Mesendoderm (in vitro differentiated cells): ENCODE measurements at regions not wholly inside any gene's neighbourhood (a gene's known extent, or its start where the extent isn't known, plus 50 kb on each side); places are given as distances from the start of the nearest gene placed in this dataset.
A peak's percentile ranks its signal among the peaks of the same experiment; 100 is the strongest.
"Not testable (repeated sequence)": the region's sequence is repeated elsewhere in the genome, so short reads cannot be mapped to it uniquely, and the experiment has no call there.

ENCODE experiments used
- DNase-seq: peaks from one replicate; pipeline ENCODE4 v3.0.0; 2013
- H2AK5ac ChIP-seq: 2 replicates; pipeline ENCODE4 v1.6.1; 2013; ENCODE audit warnings: low read length, inconsistent platforms
- H2BK120ac ChIP-seq: 2 replicates; pipeline ENCODE4 v1.6.1; 2013; ENCODE audit warnings: low read depth, mild to moderate bottlenecking, low read length, moderate library complexity, mixed read lengths
- H2BK15ac ChIP-seq: replicated peaks from 2 replicates; pipeline ENCODE4 v1.6.1; 2013; ENCODE audit warnings: low read depth, mild to moderate bottlenecking, moderate library complexity
- H2BK5ac ChIP-seq: 2 replicates; pipeline ENCODE4 v1.6.1; 2013; ENCODE audit warnings: low read length, inconsistent platforms
- H3K18ac ChIP-seq: 2 replicates; pipeline ENCODE4 v1.6.1; 2013; ENCODE audit warnings: mild to moderate bottlenecking, low read length, mixed read lengths
- H3K23ac ChIP-seq: one replicate; pipeline ENCODE4 v1.6.1; 2013; ENCODE audit warnings: low read length
- H3K27ac ChIP-seq: 2 replicates; pipeline ENCODE4 v1.5.1; 2013; ENCODE audit warnings: low read depth, mild to moderate bottlenecking, inconsistent platforms, low read length, moderate library complexity
- H3K27me3 ChIP-seq: 2 replicates; pipeline ENCODE4 v1.6.1; 2013; ENCODE audit warnings: low read length, control low read depth, mild to moderate bottlenecking, inconsistent platforms; ENCODE audit not compliant: insufficient read depth, poor library complexity
- H3K36me3 ChIP-seq: 2 replicates; pipeline ENCODE4 v1.6.1; 2013; ENCODE audit warnings: low read length, inconsistent platforms; ENCODE audit not compliant: control insufficient read depth, insufficient read depth
- H3K4ac ChIP-seq: one replicate; pipeline ENCODE4 v1.6.1; 2013; ENCODE audit warnings: low read depth, mild to moderate bottlenecking, low read length, moderate library complexity
- H3K4me1 ChIP-seq: 2 replicates; pipeline ENCODE4 v1.6.1; 2013; ENCODE audit warnings: low read depth, low read length, inconsistent platforms; ENCODE audit not compliant: control insufficient read depth
- H3K4me2 ChIP-seq: 2 replicates; pipeline ENCODE4 v1.6.1; 2013; ENCODE audit warnings: low read length
- H3K4me3 ChIP-seq: 2 replicates; pipeline ENCODE4 v1.5.1; 2013; ENCODE audit warnings: mild to moderate bottlenecking, low read length
- H3K56ac ChIP-seq: one replicate; pipeline ENCODE4 v1.6.1; 2013; ENCODE audit warnings: low read length
- H3K79me1 ChIP-seq: 2 replicates; pipeline ENCODE4 v1.6.1; 2013; ENCODE audit warnings: low read length, inconsistent platforms
- H3K79me2 ChIP-seq: 2 replicates; pipeline ENCODE4 v1.6.1; 2013; ENCODE audit warnings: mild to moderate bottlenecking, low read length; ENCODE audit not compliant: control insufficient read depth, insufficient read depth
- H3K9ac ChIP-seq: 2 replicates; pipeline ENCODE4 v1.6.1; 2013; ENCODE audit warnings: low read length, inconsistent platforms
- H4K5ac ChIP-seq: one replicate; pipeline ENCODE4 v1.6.1; 2013; ENCODE audit warnings: low read length
- H4K8ac ChIP-seq: one replicate; pipeline ENCODE4 v1.6.1; 2013; ENCODE audit warnings: low read depth, mild to moderate bottlenecking, control low read depth, low read length, moderate library complexity
- WGBS: extraction: QIAGEN DNeasy Blood & Tissue Kit; methylation state at CpG from one replicate; pipeline ENCODE4 v1.1.7; 2013; ENCODE audit warnings: low lambda C conversion rate, missing lambda C conversion rate; ENCODE audit not compliant: insufficient coverage; ENCODE audit errors: extremely low coverage; 5-methylcytosine and 5-hydroxymethylcytosine counted together

DNA sequence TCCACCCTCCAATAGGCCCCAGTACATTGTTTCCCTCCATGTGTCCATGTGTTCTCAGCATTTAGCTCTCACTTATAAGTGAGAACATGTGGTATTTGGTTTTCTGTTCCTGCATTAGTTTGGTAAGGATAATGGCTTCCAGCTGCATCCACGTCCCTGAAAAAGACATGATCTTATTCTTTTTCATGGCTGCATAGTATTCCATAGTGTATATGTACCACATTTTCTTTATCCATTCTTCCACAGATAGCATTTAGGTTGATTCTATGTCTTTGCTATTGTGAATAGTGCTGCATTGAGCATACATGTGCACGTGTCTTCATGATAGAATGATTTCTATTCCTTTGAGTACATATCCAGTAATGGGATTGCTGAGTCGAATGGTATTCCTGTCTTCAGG lies 114.0 kb upstream of the ABCB5 start:
- not testable (repeated sequence) for H3K27me3 ChIP-seq, H3K27ac ChIP-seq, H3K4me1 ChIP-seq, H3K9ac ChIP-seq, H3K4ac ChIP-seq, H2BK5ac ChIP-seq, H4K5ac ChIP-seq, H2BK120ac ChIP-seq, H3K23ac ChIP-seq, H2BK15ac ChIP-seq, H3K4me3 ChIP-seq, H3K79me1 ChIP-seq, H3K36me3 ChIP-seq, H3K4me2 ChIP-seq, H3K56ac ChIP-seq, H3K18ac ChIP-seq, H4K8ac ChIP-seq, H3K79me2 ChIP-seq, DNase-seq, H2AK5ac ChIP-seq
- WGBS, result no CpG with 5 or more reads among the region's 3 CpGs

DNA sequence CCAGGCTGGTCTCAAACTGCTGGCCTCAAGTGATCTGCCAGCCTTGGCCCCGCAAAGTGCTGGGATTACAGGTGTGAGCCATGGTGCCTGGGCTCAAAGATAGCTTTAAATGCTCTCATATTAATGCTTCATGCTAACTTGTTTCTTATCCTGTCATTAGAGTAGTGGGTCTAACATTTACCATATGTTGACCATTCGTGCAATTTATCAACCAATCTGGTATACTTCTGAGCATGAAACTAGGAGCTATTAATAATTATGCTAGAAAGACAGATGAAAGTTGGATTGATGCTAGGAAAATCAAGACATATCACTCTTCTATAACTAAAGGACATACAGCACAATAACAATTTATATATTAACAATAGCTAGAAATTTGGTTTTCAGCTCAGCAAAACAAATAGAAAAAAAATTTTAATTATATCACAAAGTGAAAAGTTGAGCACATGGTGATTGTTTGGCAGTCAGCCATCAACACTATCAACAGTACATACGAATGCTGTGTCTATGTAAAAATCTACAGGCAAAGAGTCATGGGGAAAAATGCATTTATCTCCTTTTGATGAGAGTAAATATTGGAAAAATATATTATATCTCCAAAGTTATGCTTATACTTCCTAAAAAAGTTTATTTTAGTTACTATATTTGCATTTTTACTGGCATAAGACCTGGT lies 112.1 kb upstream of the ABCB5 start:
- no peak overlapping the region for H3K4ac ChIP-seq
- WGBS, result no CpG with 5 or more reads among the region's 3 CpGs

DNA sequence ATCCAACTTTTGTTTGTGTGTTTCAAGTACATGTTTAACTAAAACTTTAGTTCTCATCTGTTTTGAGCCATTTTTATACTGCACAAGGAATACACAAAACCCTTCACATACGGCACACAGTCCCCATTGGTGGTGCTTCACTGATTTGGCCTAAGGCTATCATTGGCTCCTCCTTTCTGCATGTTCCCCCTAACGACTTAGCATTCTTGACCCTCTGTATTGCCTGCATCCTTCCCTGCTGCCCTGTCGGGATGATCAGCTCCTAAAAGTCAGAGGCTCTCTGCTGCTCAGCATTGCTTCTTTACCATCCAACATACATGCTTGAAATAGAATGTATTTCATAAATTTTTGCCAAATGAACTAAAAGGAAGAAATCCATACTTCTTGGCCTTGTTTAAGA lies 111.4 kb upstream of the ABCB5 start:
- Histone ChIP-seq H3K4me2 (no peak overlapping the region), H3K79me1 (no peaks in the 10 kb centered on the region), H3K18ac (no peak overlapping the region), H2BK120ac (no peak overlapping the region), H2BK5ac (no peak overlapping the region), H2AK5ac (no peak overlapping the region), H3K79me2 (no peaks in the 10 kb centered on the region), H3K23ac (no peak overlapping the region), H3K9ac (no peak overlapping the region), H3K56ac (no peak overlapping the region), H2BK15ac (no peak overlapping the region), H3K27ac (no peak overlapping the region), H3K4ac (no peak overlapping the region), H3K36me3 (no peaks in the 10 kb centered on the region), H3K4me3 (no peak overlapping the region), H4K8ac (no peak overlapping the region), H4K5ac (no peak overlapping the region), H3K27me3 (no peaks in the 10 kb centered on the region), H3K4me1 (no peaks in the 10 kb centered on the region)
- WGBS, result no CpG with 5 or more reads among the region's 3 CpGs
- peak; percentile 70 for DNase-seq

More for the DNA sequence above, 112.1 kb upstream of the ABCB5 start:
- no peak overlapping the region for H2BK15ac ChIP-seq
- H3K4me2 ChIP-seq, result no peak overlapping the region
- no peak overlapping the region for H2BK5ac ChIP-seq
- DNase-seq, result no peak
- H3K79me2 ChIP-seq, result no peaks in the 10 kb centered on the region
- H3K9ac ChIP-seq, result no peak overlapping the region
- H3K27ac ChIP-seq, result no peak overlapping the region
- H3K36me3 ChIP-seq, result no peaks in the 10 kb centered on the region
- H3K56ac ChIP-seq, result no peak overlapping the region
- no peak overlapping the region for H4K8ac ChIP-seq
- H2AK5ac ChIP-seq, result no peak overlapping the region
- H3K23ac ChIP-seq, result no peak overlapping the region
- no peaks in the 10 kb centered on the region for H3K79me1 ChIP-seq
- H2BK120ac ChIP-seq, result no peak overlapping the region
- H3K18ac ChIP-seq, result no peak overlapping the region
- no peaks in the 10 kb centered on the region for H3K27me3 ChIP-seq
- H3K4me1 ChIP-seq, result no peaks in the 10 kb centered on the region
- H3K4me3 ChIP-seq, result no peak overlapping the region
- H4K5ac ChIP-seq, result no peak overlapping the region

DNA sequence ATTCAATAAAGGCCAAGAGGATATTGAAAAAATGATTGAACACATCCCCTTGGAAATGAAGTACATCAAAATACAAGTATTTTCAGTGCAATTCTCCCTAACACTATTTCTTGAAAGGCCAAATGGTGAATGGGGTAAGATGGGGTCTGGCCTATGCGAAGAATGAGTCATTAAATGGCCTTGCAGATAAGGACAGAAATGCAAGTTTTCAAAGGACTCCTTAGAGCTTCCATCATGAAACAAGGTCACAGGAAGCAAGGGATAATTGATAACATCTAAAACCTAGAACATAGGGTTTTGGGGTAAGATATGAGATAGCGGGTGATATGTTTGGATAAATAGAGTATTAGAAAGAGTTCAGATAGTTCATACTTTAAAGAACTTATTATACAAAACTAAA lies 109.3 kb upstream of the ABCB5 start:
- H2BK15ac ChIP-seq, result no peak overlapping the region
- no peak overlapping the region for H3K56ac ChIP-seq
- H3K79me1 ChIP-seq, result no peaks in the 10 kb centered on the region
- no peaks in the 10 kb centered on the region for H3K27me3 ChIP-seq
- H4K8ac ChIP-seq, result no peak overlapping the region
- no peak overlapping the region for H3K4me2 ChIP-seq
- H3K23ac ChIP-seq, result no peak overlapping the region
- H4K5ac ChIP-seq, result no peak overlapping the region
- H3K4me3 ChIP-seq, result no peak overlapping the region
- no peak overlapping the region for H2BK5ac ChIP-seq
- no peak overlapping the region for H3K18ac ChIP-seq
- peak; percentile 92 for DNase-seq
- H3K36me3 ChIP-seq, result no peaks in the 10 kb centered on the region
- no peak overlapping the region for H2AK5ac ChIP-seq
- WGBS, result 100% methylated on average over 1 of the region's 2 CpGs
- no peak overlapping the region for H3K9ac ChIP-seq
- no peak overlapping the region for H3K4ac ChIP-seq
- H3K79me2 ChIP-seq, result no peaks in the 10 kb centered on the region
- H3K4me1 ChIP-seq, result no peaks in the 10 kb centered on the region
- H3K27ac ChIP-seq, result no peak overlapping the region
- no peak overlapping the region for H2BK120ac ChIP-seq

DNA sequence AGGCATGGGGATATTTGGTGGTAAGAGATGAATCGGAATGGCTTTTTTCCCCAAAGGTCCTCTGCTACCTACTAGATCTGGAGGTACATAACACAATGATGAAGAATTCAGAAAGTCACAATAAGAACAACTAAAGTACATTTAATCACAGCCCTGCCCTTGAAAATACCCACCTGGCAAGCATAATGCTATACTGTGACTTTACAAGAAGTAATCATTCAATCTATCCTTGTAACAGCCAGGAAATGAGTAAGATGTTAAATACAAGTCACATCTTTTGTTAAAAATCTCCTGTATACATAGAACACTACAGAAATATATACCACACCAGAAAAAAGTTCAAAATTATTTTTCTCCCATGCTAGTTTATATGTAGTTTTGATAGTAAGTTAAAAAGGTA lies 108.3 kb upstream of the ABCB5 start:
- WGBS, result no CpG with 5 or more reads among the region's 1 CpG
- H3K27me3 ChIP-seq, result no peaks in the 10 kb centered on the region
- H3K79me1 ChIP-seq, result no peaks in the 10 kb centered on the region
- no peak overlapping the region for H4K5ac ChIP-seq
- peak overlapping the region; percentile 40 for H3K18ac ChIP-seq
- H2AK5ac ChIP-seq, result no peak overlapping the region
- no peak overlapping the region for H3K9ac ChIP-seq
- H3K79me2 ChIP-seq, result no peaks in the 10 kb centered on the region
- no peaks in the 10 kb centered on the region for H3K4me1 ChIP-seq
- H3K27ac ChIP-seq, result no peak overlapping the region
- no peak for DNase-seq
- no peak overlapping the region for H3K4ac ChIP-seq
- H3K4me3 ChIP-seq, result no peak overlapping the region
- no peak overlapping the region for H3K23ac ChIP-seq
- H4K8ac ChIP-seq, result no peak overlapping the region
- H2BK15ac ChIP-seq, result no peak overlapping the region
- no peak overlapping the region for H3K4me2 ChIP-seq
- H3K36me3 ChIP-seq, result no peaks in the 10 kb centered on the region
- H2BK120ac ChIP-seq, result no peak overlapping the region
- H2BK5ac ChIP-seq, result no peak overlapping the region
- H3K56ac ChIP-seq, result no peak overlapping the region

DNA sequence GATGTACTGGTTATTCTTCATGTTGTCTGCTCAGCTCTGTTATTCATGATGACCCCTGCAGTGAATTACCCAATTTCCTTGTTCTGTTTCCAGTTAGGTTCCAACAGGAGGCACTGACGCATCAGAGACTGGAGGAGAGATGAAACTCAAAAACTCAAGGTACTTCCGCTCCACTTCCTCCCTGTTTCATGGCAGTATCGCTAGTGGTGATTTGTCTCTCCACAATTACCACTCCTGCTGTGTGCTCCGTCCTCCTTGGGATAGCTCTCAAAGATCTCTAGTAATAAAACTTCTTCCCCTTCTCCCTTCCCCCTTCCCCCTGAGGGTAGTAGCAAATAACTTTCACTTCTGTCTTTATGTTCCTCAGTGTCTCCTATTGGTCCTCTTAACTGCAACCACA lies 107.4 kb upstream of the ABCB5 start:
- H3K79me2 ChIP-seq, result no peaks in the 10 kb centered on the region
- WGBS, result no CpG with 5 or more reads among the region's 4 CpGs
- H2AK5ac ChIP-seq, result no peak overlapping the region
- no peak overlapping the region for H3K4me3 ChIP-seq
- no peak overlapping the region for H3K27ac ChIP-seq
- H2BK15ac ChIP-seq, result no peak overlapping the region
- peak; percentile 83 for DNase-seq
- no peak overlapping the region for H3K18ac ChIP-seq
- H2BK120ac ChIP-seq, result no peak overlapping the region
- no peaks in the 10 kb centered on the region for H3K27me3 ChIP-seq
- no peak overlapping the region for H3K4ac ChIP-seq
- no peak overlapping the region for H4K5ac ChIP-seq
- no peak overlapping the region for H2BK5ac ChIP-seq
- H3K23ac ChIP-seq, result no peak overlapping the region
- no peak overlapping the region for H3K56ac ChIP-seq
- no peaks in the 10 kb centered on the region for H3K79me1 ChIP-seq
- no peak overlapping the region for H3K9ac ChIP-seq
- no peak overlapping the region for H4K8ac ChIP-seq
- no peak overlapping the region for H3K4me2 ChIP-seq
- H3K4me1 ChIP-seq, result no peaks in the 10 kb centered on the region
- H3K36me3 ChIP-seq, result no peaks in the 10 kb centered on the region
